H9 (cell line): ENCODE measurements at regions not wholly inside any gene's neighbourhood (a gene's known extent, or its start where the extent isn't known, plus 50 kb on each side); places are given as distances from the start of the nearest gene placed in this dataset.

ENCODE experiments used
- DNase-seq: peaks from one replicate; pipeline ENCODE4 v3.0.0-alpha.2; 2017
- H2AFZ ChIP-seq: one replicate; pipeline ENCODE4 v1.6.1; 2013; ENCODE audit warnings: mild to moderate bottlenecking, low read length, control low read depth, moderate library complexity
- H2AK5ac ChIP-seq: 2 replicates; pipeline ENCODE4 v1.6.1; 2013; ENCODE audit warnings: low read length, control low read depth, mixed read lengths; ENCODE audit not compliant: insufficient read length
- H2BK120ac ChIP-seq: one replicate; pipeline ENCODE4 v1.6.1; 2013; ENCODE audit warnings: low read depth, mild to moderate bottlenecking, low read length, control low read depth, inconsistent platforms; ENCODE audit not compliant: poor library complexity, severe bottlenecking
- H2BK12ac ChIP-seq: 2 replicates; pipeline ENCODE4 v1.6.1; 2013; ENCODE audit warnings: low read length, control low read depth, mixed read lengths, low read depth; ENCODE audit not compliant: insufficient read length
- H2BK15ac ChIP-seq: 2 replicates; pipeline ENCODE4 v1.6.1; 2013; ENCODE audit warnings: low read depth, low read length, control low read depth
- H2BK20ac ChIP-seq: one replicate; pipeline ENCODE4 v1.6.1; 2013; ENCODE audit warnings: low read depth, mild to moderate bottlenecking, low read length, control low read depth, inconsistent platforms; ENCODE audit not compliant: poor library complexity, severe bottlenecking
- H2BK5ac ChIP-seq: 2 replicates; pipeline ENCODE4 v1.6.1; 2013; ENCODE audit warnings: low read length, control low read depth, mixed read lengths; ENCODE audit not compliant: insufficient read length
- H3K14ac ChIP-seq: 2 replicates; pipeline ENCODE4 v1.6.1; 2013; ENCODE audit warnings: low read length, control low read depth; ENCODE audit not compliant: insufficient read depth
- H3K18ac ChIP-seq: 2 replicates; pipeline ENCODE4 v1.6.1; 2013; ENCODE audit warnings: low read depth, mild to moderate bottlenecking, mixed read lengths, low read length, control low read depth; ENCODE audit not compliant: insufficient read length
- H3K23ac ChIP-seq: 2 replicates; pipeline ENCODE4 v1.6.1; 2013; ENCODE audit warnings: low read length, control low read depth, mixed read lengths, low read depth; ENCODE audit not compliant: insufficient read length
- H3K23me2 ChIP-seq: 2 replicates; pipeline ENCODE4 v1.6.1; 2013; ENCODE audit warnings: low read depth, mild to moderate bottlenecking, mixed read lengths, low read length, control low read depth; ENCODE audit not compliant: insufficient read length, poor library complexity, severe bottlenecking
- H3K27ac ChIP-seq: 2 replicates; pipeline ENCODE4 v1.5.1; 2013; ENCODE audit warnings: low read length, control low read depth, mixed read lengths, low read depth; ENCODE audit not compliant: insufficient read length
- H3K27me3 ChIP-seq: 2 replicates; pipeline ENCODE4 v1.6.1; 2013; ENCODE audit warnings: low read length, control low read depth, inconsistent platforms; ENCODE audit not compliant: insufficient read depth
- H3K4ac ChIP-seq: 2 replicates; pipeline ENCODE4 v1.6.1; 2013; ENCODE audit warnings: low read depth, mild to moderate bottlenecking, control low read depth, inconsistent platforms, low read length, moderate library complexity
- H3K4me1 ChIP-seq: 2 replicates; pipeline ENCODE4 v1.6.1; 2013; ENCODE audit warnings: low read length, control low read depth, inconsistent platforms; ENCODE audit not compliant: insufficient read depth
- H3K4me2 ChIP-seq: 2 replicates; pipeline ENCODE4 v1.6.1; 2013; ENCODE audit warnings: low read length, control low read depth, mixed read lengths; ENCODE audit not compliant: insufficient read length, insufficient read depth
- H3K56ac ChIP-seq: 2 replicates; pipeline ENCODE4 v1.6.1; 2013; ENCODE audit warnings: low read depth, mild to moderate bottlenecking, mixed read lengths, low read length, control low read depth; ENCODE audit not compliant: insufficient read length
- H3K79me1 ChIP-seq: 2 replicates; pipeline ENCODE4 v1.6.1; 2013; ENCODE audit warnings: low read depth, mild to moderate bottlenecking, moderate library complexity, low read length, control low read depth, inconsistent platforms; ENCODE audit not compliant: insufficient read depth, poor library complexity, severe bottlenecking
- H3K79me2 ChIP-seq: 2 replicates; pipeline ENCODE4 v1.6.1; 2013; ENCODE audit warnings: low read length, control low read depth, inconsistent platforms; ENCODE audit not compliant: insufficient read depth
- H3K9ac ChIP-seq: 2 replicates; pipeline ENCODE4 v1.6.1; 2013; ENCODE audit warnings: low read length, control low read depth, mixed read lengths; ENCODE audit not compliant: insufficient read length; ENCODE audit errors: extremely low read depth
- H3K9me3 ChIP-seq: one replicate; pipeline ENCODE4 v1.6.1; 2013; ENCODE audit warnings: low read depth, low read length, inconsistent platforms; ENCODE audit not compliant: control insufficient read depth
- H3T11ph ChIP-seq: one replicate; pipeline ENCODE4 v1.6.1; 2013; ENCODE audit warnings: mild to moderate bottlenecking, low read length, control low read depth, inconsistent platforms
- H4K20me1 ChIP-seq: one replicate; pipeline ENCODE4 v1.6.1; 2013; ENCODE audit not compliant: control insufficient read depth, insufficient read length, insufficient read depth
- H4K5ac ChIP-seq: 2 replicates; pipeline ENCODE4 v1.6.1; 2013; ENCODE audit warnings: low read depth, mild to moderate bottlenecking, mixed read lengths, low read length, control low read depth; ENCODE audit not compliant: insufficient read length
- H4K8ac ChIP-seq: replicated peaks from 2 replicates; pipeline ENCODE4 v1.6.1; 2013; ENCODE audit warnings: low read length, control low read depth, mixed read lengths, low read depth; ENCODE audit not compliant: insufficient read length
- H4K91ac ChIP-seq: 2 replicates; pipeline ENCODE4 v1.6.1; 2013; ENCODE audit warnings: low read depth, mild to moderate bottlenecking, moderate library complexity, mixed read lengths, low read length, control low read depth; ENCODE audit not compliant: insufficient read length
- H3K27ac Mint-ChIP-seq, 3 experiments: 2 replicates in 2 of 3; 3 replicates in 1 of 3; pipeline ENCODE4 v1.8.0; 2020 to 2021; ENCODE audit warnings: mixed read lengths in 3 of 3, mild to moderate bottlenecking in 1 of 3, moderate library complexity in 1 of 3
- H3K27me3 Mint-ChIP-seq: 2 replicates; pipeline ENCODE4 v1.8.0; 2021; ENCODE audit warnings: low read depth, mild to moderate bottlenecking, moderate library complexity, mixed read lengths
- H3K36me3 Mint-ChIP-seq, 3 experiments: 2 replicates in 2 of 3; 3 replicates in 1 of 3; pipeline ENCODE4 v1.8.0; 2020 to 2021; ENCODE audit warnings: low read depth in 3 of 3, mixed read lengths in 3 of 3; ENCODE audit not compliant: insufficient read depth in 1 of 3
- H3K4me1 Mint-ChIP-seq, 2 experiments: 2 replicates each; pipeline ENCODE4 v1.8.0; 2020; ENCODE audit warnings: mixed read lengths in 2 of 2
- H3K4me3 Mint-ChIP-seq, 2 experiments: 2 replicates in 1 of 2; 3 replicates in 1 of 2; pipeline ENCODE4 v1.8.0; 2020 to 2021; ENCODE audit warnings: mild to moderate bottlenecking in 2 of 2, mixed read lengths in 2 of 2, moderate library complexity in 1 of 2
- H3K9me3 Mint-ChIP-seq, 2 experiments: 2 replicates in 1 of 2; 3 replicates in 1 of 2; pipeline ENCODE4 v1.8.0; 2020; ENCODE audit warnings: mild to moderate bottlenecking in 2 of 2, mixed read lengths in 2 of 2, moderate library complexity in 1 of 2
- CTCF ChIP-seq: fragments of 200-600 bp; sonication (generic); conservative IDR thresholded peaks from 3 replicates; pipeline ENCODE4 v1.8.0; 2021; ENCODE audit warnings: antibody characterized with exemption, mild to moderate bottlenecking
- WGBS: extraction: QIAGEN DNeasy Blood & Tissue Kit; methylation state at CpG from one replicate; pipeline ENCODE4 v1.1.7; 2013; ENCODE audit warnings: missing lambda C conversion rate, low lambda C conversion rate, mixed read lengths; ENCODE audit not compliant: insufficient read length; ENCODE audit errors: extremely low coverage; 5-methylcytosine and 5-hydroxymethylcytosine counted together

- Histone ChIP-seq H2BK20ac (no peak overlapping the region), H3K27ac (no peak overlapping the region), H3K79me1 (peaks cover 3% of the 10 kb centered on the region), H3K9me3 (no peaks in the 10 kb centered on the region), H3K18ac (no peak overlapping the region), H3K9ac (no peak overlapping the region), H3K14ac (no peak overlapping the region), H2AFZ (no peak overlapping the region), H2BK5ac (no peak overlapping the region), H4K5ac (no peak overlapping the region), H2AK5ac (no peak overlapping the region), H2BK15ac (no peak overlapping the region), H3T11ph (no peak overlapping the region), H3K23me2 (no peaks in the 10 kb centered on the region), H3K4ac (no peak overlapping the region), H3K27me3 (no peaks in the 10 kb centered on the region), H3K23ac (no peak overlapping the region), H3K79me2 (no peaks in the 10 kb centered on the region; the same call in 1 of the 2 replicates), H3K4me2 (no peak overlapping the region), H2BK120ac (no peak overlapping the region), H3K4me1 (0 out of 2 replicates have a peak, but pooled peaks cover 5% of the 10 kb centered on the region), H4K8ac (no peak overlapping the region), H4K20me1 (no peaks in the 10 kb centered on the region), H2BK12ac (no peak overlapping the region), H3K56ac (no peak overlapping the region), H4K91ac (no peak overlapping the region)
- Mint-ChIP-seq H3K36me3 (peaks cover 3 to 7% (median 5%) of the 10 kb centered on the region in 3 experiments; a peak in 5 of 7 replicates), H3K4me1 (peaks cover 15 to 17% of the 10 kb centered on the region in 2 experiments), H3K4me3 (no peak overlapping the region), H3K27me3 (no peaks in the 10 kb centered on the region), H3K9me3 (no peaks in the 10 kb centered on the region), H3K27ac (no peak overlapping the region; a peak in 1 of 7 replicates)
- WGBS = no CpG with 5 or more reads among the region's 35 CpGs
- TF ChIP-seq CTCF = 0 out of 3 replicates have a peak, but pooled peaks have one; percentile 21
- no peak for DNase-seq
Measured at GRCh38 chr22:48517039-48518030, 1310.3 kb downstream of the BRD1 start.
